HG03342 (cell line): ENCODE measurements at regions not wholly inside any gene's neighbourhood (a gene's known extent, or its start where the extent isn't known, plus 50 kb on each side); places are given as distances from the start of the nearest gene placed in this dataset.

Experiments used
- ATAC-seq: cut with Tn5 transposase; IDR thresholded peaks from one replicate; pipeline ENCODE4 v1.9.1; 2021; ENCODE audit warnings: mild to moderate bottlenecking, moderate library complexity; ENCODE audit not compliant: unreplicated experiment

DNA sequence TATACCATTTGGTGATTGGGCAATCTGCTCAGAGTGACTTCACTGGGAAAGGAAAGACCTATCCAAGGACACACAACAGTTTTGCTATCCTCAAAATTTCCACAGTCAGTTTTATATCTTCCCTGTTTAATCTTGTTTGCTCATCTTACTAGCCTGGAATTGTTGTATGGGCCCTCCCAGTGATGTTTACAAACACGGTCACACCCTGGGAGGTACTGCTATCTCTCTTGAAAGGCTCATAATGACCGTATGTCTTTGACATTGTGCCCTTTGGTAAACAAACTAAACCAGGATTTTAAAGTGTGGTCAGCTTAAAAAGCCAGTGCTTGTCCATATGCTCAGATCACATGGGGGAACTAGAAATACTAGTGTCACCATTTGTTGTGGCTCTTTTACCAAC is 277.0 kb downstream of the CDH2 start:
- no peak for ATAC-seq

DNA sequence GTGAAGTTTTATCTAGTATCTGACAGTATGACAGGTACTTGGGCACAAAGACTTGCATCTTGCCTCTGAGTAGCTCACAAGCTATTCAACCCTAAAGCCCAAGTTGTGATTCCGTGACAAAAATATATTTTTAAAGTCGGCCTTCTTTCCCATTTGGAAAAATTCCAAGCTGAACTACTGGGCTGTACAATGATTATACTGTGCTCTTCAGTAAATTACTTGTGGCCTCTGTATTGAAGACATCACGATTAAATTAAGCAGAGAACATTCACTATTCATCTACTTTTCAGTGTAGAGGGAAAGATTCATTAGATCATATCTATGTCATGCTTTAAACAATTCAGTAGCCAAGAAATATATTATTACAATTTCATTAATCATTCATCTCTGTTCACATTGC is 282.2 kb downstream of the CDH2 start:
- ATAC-seq, result no peak

DNA sequence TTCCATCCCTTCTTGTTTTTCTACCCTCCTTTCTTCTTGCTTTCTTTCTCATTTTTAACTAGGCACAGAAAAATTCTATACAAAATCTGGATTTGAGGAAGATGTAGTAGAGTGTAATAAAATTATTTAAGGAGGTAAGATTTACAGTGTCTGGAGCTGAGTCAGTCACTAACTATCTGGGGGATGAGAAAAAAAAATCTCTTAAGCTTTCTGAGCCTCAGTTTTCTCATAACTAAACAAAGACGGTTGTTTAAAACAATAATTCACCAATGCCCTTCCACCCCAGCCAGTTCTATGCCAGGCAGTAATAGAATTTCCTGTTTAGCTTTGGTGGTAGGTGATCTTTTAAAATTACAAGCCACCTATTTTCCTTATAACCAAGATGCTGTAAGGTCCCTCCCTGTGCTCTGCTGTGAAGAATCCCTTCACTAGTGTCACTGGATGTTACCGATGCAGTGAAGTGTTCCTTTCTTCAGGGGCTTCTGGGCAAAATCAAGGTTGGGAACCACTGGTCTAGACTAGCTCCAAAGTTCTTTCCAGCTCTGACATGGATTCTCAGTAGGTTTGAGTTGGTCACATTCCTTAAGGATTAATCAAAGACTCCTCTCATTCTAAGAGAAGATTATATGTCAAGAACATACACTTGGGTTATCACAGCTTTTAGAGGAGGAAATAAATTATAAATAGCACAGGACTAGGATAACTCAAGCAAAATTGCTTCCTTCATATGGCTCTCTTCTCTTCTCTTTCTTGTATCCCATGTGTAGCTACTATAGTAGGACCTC is 289.0 kb downstream of the CDH2 start:
- ATAC-seq, result no peak

DNA sequence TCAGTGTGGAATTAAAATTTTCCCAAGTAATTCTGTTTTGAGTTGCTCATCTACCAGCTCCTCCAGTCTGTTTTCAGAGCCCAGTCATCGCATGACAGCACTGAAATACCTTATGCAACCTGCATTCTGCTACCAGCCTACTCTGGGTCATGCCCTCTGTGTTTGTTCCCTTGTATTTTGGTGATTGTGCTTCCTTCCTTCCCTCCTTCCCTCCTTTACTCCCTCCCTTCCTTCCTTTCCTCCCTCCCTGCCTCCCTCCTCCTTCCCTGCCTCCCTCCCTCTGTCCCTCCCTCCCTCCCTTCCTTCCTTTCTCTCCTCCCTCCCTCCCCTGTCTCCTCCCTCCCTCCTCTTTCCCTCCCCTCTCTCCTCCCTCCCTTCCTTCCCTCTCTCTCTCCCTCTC is 289.6 kb downstream of the CDH2 start:
- ATAC-seq, result no peak

DNA sequence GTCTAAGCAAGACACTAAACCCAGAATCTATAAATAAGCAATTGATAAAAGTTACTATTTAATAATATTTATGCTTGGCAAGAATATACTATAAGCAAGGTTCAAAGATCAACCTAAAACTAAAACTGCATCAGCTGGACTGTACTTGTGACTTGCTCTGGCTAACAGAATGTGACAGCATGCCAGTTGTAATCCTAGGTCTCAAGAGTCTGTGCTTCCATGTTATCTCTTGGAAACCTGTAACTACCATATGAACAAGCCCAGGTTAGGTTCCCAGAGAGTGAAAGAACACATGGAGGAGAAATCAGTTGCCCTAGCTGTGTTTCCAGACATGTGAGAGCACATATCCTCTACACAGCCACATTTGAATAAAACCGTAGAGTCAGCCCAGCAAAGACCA is 297.4 kb downstream of the CDH2 start:
- ATAC-seq, result no peak

DNA sequence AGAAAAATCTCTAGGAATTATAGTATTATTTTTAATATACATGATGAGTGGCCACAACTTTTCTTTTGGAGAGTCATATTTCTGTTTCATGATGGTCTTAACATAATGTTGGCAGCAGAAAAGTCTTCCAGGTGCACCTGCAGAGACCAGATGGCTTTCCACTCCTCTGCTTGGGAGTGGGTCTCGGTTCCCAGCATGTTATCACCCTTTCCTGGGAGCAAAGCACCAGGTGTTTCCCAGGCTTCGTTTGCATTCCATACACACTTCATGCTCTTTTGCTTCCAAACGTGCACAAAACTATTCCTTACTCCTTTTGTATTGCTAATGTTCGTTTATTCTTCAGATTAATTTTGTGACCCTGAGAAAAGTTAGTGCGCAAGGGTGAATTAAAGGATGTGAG is 305.2 kb downstream of the CDH2 start:
- ATAC-seq, result no peak

DNA sequence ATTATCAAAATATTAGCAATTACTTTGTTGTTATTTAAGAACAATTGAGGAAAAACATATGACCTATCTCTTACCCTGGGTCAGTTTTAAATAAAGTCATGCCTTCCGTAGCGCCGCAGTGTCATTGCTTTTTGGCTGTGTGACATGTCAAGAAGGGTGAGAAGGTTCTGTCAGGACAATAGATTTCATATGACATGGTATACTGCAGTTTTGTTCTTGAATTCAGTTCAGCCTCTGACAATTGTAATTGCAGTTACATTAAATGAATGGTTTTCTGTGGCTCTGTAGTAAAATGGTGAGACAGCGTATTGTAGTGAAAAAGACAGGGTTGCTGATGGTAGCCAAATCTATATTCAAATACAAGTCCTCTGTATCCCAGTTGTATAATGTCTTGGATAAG is 307.2 kb downstream of the CDH2 start:
- no peak for ATAC-seq

DNA sequence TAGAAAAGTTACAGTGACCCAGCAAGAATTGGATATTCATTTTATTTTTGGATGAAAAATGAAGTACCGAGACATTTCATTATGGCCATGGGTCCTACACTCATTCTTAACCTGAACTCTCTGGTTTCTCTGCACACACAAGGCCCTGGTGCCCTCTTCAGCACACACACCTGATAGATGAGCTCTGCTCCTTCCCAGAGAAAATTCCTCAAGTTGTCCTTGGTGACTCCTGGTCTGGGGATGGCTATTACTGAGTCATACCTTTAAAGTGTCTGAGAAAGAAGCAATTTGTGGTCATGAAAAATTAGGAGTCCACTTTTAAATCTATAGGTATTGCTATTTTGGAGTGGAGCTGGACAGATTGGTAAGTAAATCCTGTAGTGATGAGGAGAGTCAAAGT is 311.5 kb downstream of the CDH2 start:
- ATAC-seq, result no peak

DNA sequence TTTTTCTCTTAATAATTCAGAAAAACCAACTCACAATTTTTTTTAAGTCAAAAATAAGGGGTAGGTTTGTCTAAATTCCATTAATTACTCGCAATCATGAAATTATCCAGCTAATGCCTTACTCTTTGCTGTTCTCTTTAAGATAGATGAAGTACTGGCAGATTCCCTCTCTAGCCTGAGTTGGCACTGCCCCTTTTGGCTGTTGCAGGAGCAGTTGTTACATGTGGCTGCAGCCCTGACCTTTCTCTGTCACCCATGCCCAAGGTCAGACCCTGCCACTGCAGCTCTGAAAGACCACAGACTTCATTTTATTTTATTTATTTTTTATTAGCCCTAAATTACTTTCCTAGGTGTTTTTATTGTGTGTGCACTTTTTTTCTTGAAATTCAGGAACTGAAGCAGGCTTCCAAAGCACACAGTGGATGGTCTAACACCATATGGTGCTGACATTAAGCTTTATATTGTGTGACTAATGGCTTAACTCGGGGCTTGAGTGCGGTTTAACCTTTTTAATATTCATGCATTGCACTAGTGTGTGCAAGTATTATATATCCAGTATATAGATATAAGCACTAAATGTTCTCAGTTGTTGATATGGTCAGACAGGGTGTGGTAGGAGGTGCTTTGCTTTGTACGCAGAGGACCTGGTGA is 313.0 kb downstream of the CDH2 start:
- no peak for ATAC-seq

DNA sequence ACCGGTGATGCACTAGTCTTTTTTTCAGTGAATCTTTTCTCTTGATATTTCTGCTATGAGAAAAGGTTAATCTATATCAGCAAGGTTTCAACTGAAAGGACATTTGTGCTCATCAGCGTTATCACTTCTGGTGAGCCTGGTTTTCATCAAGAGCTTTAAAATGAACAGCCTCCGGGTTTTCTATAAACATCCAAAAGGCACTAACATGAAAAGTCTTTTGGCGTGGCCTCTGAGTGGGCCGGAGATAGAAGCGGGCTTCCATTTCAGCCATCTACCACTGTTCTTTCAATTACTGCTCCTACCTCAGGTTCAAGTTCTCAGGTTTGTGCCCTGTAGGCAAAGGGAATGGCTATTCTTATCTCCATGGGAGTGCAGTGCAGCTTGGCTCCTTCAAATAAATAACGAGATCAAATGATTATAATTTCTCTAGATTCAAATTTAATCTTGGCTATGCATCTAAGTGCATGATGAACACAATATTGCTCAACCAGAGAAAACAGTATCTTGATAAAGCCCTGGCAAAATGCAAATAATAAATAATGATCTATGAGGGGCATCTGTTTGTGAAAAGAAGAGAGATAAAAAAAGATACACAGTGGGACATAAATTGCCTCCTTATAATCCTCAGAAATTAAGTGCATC is 314.8 kb downstream of the CDH2 start:
- ATAC-seq, result no peak

DNA sequence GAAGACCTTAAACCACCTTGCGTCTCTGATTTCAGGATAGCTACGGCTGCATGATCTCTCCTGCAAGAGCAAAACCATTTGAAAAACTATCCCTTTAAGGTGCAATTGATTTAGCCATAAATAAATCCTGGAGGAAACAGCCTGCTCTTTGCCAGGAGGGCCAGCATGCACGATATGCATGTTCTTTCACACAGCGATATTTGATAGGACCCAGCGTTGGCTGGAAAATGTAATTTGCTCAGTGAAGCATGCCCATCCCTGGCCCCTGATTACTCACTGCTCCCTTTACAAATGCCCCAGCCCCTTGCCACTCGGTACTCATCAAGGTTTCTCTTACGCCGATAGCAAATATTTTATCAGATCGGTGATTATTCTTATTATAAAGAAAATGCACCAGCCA is 315.4 kb downstream of the CDH2 start:
- no peak for ATAC-seq

DNA sequence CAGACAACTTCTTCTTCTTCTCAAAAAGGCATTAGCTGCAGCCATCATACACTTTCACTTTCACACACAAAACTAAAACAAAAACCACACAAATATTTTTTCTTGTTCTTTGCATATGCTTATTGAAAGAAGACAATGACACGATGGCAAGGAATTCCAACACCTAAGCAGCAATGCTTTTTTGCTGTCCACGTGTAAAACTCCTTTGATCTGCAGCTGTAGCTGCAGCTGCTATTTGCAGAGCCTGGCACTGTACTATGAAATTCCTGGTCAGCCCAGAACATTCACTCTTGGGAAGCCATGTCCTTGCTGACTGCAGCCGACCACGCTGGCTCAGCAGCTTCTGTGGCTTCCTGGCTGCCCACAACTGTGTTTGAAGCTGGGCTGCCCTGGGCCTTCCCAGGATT is 316.2 kb downstream of the CDH2 start:
- ATAC-seq, result no peak

DNA sequence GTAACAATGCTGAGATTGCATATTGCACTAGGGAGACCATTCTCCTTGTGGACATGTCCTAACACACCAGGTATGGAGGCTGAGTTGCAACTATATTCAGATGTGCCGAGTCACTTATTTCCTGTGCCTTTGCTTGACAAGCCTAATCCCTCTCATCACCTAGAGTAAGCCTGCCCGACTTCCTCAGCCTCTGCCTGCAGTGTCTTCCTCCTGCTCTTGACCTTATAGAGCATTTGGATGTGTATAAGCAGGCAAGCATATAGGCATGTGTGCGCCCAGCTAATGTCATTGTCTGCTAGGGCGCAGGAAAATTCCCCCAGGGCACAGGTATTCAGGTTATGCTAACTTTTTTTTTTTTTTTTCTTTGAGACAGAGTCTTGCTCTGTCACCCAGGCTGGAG is 316.9 kb downstream of the CDH2 start:
- no peak for ATAC-seq

DNA sequence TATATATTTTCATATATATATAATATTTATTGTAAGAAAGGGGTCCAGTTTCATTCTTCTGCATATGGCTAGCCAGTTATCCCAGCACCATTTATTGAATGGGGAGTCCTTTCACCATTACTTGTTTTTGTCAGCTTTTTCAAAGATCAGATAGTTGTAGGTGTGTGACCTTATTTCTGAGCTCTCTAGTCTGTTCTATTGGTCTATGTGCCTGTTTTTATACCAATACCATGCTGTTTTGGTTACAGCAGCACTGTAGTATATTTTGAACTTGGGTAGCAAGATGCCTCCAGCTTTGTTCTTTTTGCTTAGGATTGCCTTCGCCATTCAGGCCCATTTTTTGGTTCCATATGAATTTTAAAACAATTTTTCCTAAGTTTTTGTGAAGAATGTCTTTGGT is 320.1 kb downstream of the CDH2 start:
- ATAC-seq, result no peak

DNA sequence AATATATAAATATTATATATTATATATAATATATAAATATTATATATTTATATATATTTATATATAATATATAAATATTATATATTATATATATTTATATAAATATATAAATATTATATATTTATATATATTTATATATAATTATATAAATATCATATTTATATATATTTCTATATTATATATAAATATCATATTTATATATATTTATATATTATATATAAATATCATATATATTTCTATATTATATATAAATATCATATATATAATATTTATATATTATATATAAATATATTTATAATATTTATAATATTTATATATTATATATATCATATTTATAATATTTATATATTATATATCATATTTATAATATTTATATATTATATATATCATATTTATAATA is 321.4 kb downstream of the CDH2 start:
- no peak for ATAC-seq

DNA sequence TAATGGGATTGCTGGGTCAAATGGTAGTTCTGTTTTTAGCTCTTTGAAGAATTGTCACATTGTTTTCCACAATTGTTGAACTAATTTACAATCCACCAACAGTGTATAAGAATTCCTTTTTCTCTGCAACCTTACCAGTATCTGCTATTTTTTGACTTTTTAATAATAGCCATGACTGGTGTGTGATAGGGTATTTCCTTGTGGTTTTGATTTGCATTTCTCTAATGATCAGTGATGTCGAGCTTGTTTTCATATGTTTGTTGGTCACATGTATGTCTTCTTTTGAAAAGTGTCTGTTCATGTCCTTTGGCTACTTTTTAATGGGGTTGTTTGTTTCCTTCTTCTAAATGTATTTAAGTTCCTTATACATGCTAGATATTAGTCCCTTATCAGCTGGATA is 322.3 kb downstream of the CDH2 start:
- no peak for ATAC-seq

DNA sequence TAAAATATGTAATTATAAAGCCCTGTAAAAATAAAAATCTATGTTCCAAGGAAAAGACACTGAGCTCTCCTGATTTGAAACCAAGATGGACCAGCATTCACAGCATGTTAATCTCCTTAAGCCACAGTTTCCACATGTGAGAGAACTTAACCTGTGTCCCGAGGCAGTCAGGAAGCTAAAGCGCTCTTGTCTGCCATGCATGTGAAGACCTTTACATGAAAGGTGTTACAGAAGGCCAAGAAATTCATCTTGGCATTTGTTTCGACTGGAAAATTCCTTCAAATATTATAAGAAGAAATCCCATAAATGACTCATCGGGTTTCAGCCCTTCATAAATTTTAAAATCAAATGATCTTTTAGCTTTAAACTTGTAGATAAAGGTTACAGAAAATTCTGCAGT is 328.6 kb downstream of the CDH2 start:
- ATAC-seq, result no peak

DNA sequence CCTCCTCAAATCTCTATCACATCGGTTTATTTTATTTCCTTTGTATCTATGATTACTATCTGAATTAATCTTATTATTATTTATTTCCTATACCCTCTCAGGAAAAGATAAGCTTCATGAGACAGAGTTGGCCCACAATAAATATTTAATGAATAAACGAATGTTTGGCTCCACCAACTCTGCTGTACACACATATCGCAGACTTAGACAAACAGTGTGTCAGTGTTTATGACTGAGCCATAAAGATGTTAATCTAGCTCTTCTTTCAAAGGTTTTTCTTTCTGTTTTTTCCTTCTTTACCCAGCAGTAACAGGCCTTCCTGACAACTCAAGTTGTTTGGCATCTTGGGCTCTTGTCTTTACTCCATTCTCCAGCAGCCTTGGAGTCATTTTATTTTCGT is 329.5 kb downstream of the CDH2 start:
- ATAC-seq, result no peak

DNA sequence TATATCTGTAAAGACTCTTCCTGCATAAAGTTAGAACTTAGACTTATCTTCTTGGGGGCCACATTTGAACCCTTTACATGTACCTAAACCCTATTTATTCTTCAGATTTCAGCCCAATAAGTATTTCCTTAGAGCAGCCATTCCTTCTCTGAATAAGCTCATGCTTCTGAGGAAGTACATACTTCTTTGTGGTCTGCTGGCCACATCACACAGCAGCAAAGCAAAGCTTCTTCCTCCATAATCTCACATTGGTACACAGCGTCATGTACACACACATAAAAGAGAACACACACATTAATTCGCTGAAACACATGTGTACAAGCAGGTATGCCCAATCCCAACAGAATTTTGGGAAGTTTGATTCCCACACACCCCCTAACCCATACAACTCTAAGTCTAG is 331.0 kb downstream of the CDH2 start:
- ATAC-seq, result no peak

DNA sequence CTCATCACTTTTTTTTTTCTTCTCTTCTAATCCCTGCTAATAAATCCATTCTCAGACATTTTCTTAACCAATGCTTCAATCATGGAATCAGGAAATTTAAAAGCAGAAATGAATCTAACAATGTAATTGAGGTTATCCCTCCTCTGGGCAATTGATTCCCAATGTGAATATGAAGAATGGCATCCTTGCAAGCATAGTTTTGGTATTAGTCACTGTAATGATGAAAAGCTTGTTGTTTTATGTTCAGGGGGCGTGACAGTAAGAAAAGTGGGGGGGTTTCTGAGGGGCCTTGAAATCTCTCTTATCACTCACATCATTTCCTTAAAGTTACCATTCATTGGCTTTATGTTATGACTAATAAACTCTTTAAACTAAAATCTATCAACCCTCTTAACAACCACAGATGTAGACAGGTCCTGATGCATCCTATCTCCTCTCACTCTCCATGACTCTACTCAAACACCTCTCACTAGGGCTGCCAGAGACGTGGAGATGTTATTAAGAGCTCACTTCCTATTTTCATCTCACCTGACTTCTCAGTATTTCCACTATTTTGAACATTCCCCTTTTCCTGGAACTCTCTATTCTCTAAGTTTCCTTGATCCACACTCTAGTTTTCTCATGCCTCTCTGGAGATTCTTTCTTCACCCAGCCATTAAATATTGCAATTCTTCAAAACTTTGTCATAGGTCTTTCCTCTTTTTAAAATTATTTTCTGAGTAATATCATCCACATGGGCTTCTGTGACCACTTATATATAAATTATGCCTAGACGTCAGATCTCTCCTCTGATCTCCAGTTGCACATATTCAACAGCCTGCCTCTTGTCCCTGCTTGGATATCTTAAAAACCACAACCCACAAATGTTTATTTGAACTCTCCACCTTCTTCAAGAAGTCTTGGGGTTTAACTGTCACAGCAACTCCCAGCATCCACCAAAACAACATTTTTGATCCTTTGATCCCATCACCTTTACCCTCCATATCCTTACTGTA is 332.9 kb downstream of the CDH2 start:
- no peak for ATAC-seq

DNA sequence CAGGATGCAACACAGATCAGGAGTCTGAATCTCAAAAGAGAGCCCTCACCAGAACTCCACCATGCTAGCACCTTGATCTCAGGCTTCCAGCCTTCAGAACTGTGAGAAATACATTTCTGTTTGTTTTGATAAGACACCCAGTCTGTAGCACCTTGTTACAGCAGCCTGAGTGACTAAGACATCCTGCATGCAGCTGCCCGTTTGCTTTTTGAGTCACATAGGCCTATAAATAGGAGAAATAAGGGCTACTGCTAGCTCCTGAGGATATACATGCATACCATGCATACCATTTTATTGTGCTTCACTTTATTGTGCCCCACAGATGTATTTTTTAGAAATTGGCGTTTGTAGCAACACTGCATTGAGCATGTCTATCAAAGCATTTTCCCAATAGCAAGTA is 337.8 kb downstream of the CDH2 start:
- ATAC-seq, result no peak
